A549 (cell line): ENCODE measurements at regions not wholly inside any gene's neighbourhood (a gene's known extent, or its start where the extent isn't known, plus 50 kb on each side); places are given as distances from the start of the nearest gene placed in this dataset.
"Not testable (repeated sequence)": the region's sequence is repeated elsewhere in the genome, so short reads cannot be mapped to it uniquely, and the experiment has no call there.

Experiments
- CHD2 ChIP-seq: fragments of 150-350 bp; IDR thresholded peaks from 2 replicates; pipeline ENCODE4 v1.6.1; 2014; ENCODE audit warnings: low read length; ENCODE audit not compliant: partially characterized antibody
- EHMT2 ChIP-seq: fragments of 200-600 bp; sonication (generic); IDR thresholded peaks from 2 replicates; pipeline ENCODE4 v1.6.1; 2016; ENCODE audit warnings: antibody characterized with exemption, low read depth, mild to moderate bottlenecking, moderate library complexity
- EP300 ChIP-seq, 2 experiments: fragments of >200 bp; sonication (Bioruptor Twin); formaldehyde crosslinking; IDR thresholded peaks; 2 replicates in 1 of 2; 3 replicates in 1 of 2; pipeline ENCODE4 v1.6.1; 2016 to 2017
- JUN ChIP-seq, 2 experiments: fragments of >200 bp; sonication (Bioruptor Twin); formaldehyde crosslinking; IDR thresholded peaks; 2 replicates in 1 of 2; 3 replicates in 1 of 2; pipeline ENCODE4 v1.6.1; 2016 to 2017
- MYC ChIP-seq: IDR thresholded peaks from 2 replicates; pipeline ENCODE4 v1.6.1; 2012; ENCODE audit warnings: mild to moderate bottlenecking, inconsistent platforms, low read length, improper control_type of control experiment, borderline replicate concordance
- NPAS2 ChIP-seq: fragments of 250-450 bp; sonication (Bioruptor Pico); IDR thresholded peaks from 2 replicates; pipeline ENCODE4 v1.8.0; 2022; ENCODE audit warnings: mild to moderate bottlenecking, moderate library complexity, borderline replicate concordance
- PHF8 ChIP-seq: fragments of 200-600 bp; sonication (generic); IDR thresholded peaks from 2 replicates; pipeline ENCODE4 v1.6.1; 2016; ENCODE audit warnings: low read depth, mild to moderate bottlenecking, antibody characterized with exemption, moderate library complexity, borderline replicate concordance
- POLR2A ChIP-seq: IDR thresholded peaks from 2 replicates; pipeline ENCODE4 v1.6.1; 2012; ENCODE audit warnings: mild to moderate bottlenecking, low read length
- RFX5 ChIP-seq: fragments of 450-650 bp; IDR thresholded peaks from 2 replicates; pipeline ENCODE4 v1.7.1; 2014; ENCODE audit warnings: antibody characterized with exemption, mild to moderate bottlenecking, moderate library complexity
- SMC3 ChIP-seq: fragments of >200 bp; sonication (Bioruptor Twin); formaldehyde crosslinking; IDR thresholded peaks from 3 replicates; pipeline ENCODE4 v1.6.1; 2018; ENCODE audit warnings: inconsistent platforms
- TF ChIP-seq, protein P1 (sequence below): fragments of >200 bp; sonication (Bioruptor Twin); formaldehyde crosslinking; IDR thresholded peaks from 3 replicates; pipeline ENCODE4 v1.5.1; 2016
- TF ChIP-seq, protein P2 (sequence below): IDR thresholded peaks from 2 replicates; pipeline ENCODE4 v1.6.1; 2012
- TF ChIP-seq, protein P3 (sequence below): fragments of 200-600 bp; sonication (generic); IDR thresholded peaks from 2 replicates; pipeline ENCODE4 v1.6.1; 2016; ENCODE audit warnings: antibody characterized with exemption, mild to moderate bottlenecking, moderate library complexity
- TF ChIP-seq, protein P4 (sequence below): IDR thresholded peaks from 2 replicates; pipeline ENCODE4 v1.6.1; 2012

DNA sequence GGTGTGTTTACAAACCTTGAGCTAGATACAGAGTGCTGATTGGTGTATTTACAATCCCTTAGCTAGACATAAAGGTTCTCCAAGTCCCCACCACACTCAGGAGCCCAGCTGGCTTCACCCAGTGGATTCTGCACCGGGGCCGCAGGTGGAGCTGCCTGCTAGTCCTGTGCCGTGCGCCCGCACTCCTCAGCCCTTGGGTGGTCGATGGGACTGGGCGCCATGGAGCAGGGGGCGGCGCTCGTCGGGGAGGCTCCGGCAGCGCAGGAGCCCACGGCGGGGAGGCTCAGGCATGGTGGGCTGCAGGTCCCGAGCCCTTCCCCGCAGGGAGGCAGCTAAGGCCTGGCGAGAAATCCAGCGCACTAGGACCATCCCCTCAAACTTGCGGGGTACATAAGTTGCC is 124.2 kb upstream of the EEF2KMT start:
- not testable (repeated sequence) for TF ChIP-seq RFX5; POLR2A; NPAS2 (CRISPR knock-in tag); EP300 (IDR thresholded peaks at IDR 0.05); PHF8; CHD2; MYC; SMC3; JUN (IDR thresholded peaks at IDR 0.05); EHMT2
- TF ChIP-seq, protein P1, sequence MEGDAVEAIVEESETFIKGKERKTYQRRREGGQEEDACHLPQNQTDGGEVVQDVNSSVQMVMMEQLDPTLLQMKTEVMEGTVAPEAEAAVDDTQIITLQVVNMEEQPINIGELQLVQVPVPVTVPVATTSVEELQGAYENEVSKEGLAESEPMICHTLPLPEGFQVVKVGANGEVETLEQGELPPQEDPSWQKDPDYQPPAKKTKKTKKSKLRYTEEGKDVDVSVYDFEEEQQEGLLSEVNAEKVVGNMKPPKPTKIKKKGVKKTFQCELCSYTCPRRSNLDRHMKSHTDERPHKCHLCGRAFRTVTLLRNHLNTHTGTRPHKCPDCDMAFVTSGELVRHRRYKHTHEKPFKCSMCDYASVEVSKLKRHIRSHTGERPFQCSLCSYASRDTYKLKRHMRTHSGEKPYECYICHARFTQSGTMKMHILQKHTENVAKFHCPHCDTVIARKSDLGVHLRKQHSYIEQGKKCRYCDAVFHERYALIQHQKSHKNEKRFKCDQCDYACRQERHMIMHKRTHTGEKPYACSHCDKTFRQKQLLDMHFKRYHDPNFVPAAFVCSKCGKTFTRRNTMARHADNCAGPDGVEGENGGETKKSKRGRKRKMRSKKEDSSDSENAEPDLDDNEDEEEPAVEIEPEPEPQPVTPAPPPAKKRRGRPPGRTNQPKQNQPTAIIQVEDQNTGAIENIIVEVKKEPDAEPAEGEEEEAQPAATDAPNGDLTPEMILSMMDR = not testable (repeated sequence)
- TF ChIP-seq, protein P2, sequence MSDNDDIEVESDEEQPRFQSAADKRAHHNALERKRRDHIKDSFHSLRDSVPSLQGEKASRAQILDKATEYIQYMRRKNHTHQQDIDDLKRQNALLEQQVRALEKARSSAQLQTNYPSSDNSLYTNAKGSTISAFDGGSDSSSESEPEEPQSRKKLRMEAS = not testable (repeated sequence)
- TF ChIP-seq, protein P3, sequence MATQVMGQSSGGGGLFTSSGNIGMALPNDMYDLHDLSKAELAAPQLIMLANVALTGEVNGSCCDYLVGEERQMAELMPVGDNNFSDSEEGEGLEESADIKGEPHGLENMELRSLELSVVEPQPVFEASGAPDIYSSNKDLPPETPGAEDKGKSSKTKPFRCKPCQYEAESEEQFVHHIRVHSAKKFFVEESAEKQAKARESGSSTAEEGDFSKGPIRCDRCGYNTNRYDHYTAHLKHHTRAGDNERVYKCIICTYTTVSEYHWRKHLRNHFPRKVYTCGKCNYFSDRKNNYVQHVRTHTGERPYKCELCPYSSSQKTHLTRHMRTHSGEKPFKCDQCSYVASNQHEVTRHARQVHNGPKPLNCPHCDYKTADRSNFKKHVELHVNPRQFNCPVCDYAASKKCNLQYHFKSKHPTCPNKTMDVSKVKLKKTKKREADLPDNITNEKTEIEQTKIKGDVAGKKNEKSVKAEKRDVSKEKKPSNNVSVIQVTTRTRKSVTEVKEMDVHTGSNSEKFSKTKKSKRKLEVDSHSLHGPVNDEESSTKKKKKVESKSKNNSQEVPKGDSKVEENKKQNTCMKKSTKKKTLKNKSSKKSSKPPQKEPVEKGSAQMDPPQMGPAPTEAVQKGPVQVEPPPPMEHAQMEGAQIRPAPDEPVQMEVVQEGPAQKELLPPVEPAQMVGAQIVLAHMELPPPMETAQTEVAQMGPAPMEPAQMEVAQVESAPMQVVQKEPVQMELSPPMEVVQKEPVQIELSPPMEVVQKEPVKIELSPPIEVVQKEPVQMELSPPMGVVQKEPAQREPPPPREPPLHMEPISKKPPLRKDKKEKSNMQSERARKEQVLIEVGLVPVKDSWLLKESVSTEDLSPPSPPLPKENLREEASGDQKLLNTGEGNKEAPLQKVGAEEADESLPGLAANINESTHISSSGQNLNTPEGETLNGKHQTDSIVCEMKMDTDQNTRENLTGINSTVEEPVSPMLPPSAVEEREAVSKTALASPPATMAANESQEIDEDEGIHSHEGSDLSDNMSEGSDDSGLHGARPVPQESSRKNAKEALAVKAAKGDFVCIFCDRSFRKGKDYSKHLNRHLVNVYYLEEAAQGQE = not testable (repeated sequence)
- TF ChIP-seq, protein P4, sequence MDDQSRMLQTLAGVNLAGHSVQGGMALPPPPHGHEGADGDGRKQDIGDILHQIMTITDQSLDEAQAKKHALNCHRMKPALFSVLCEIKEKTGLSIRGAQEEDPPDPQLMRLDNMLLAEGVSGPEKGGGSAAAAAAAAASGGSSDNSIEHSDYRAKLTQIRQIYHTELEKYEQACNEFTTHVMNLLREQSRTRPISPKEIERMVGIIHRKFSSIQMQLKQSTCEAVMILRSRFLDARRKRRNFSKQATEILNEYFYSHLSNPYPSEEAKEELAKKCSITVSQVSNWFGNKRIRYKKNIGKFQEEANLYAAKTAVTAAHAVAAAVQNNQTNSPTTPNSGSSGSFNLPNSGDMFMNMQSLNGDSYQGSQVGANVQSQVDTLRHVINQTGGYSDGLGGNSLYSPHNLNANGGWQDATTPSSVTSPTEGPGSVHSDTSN = not testable (repeated sequence)
